SU-DHL-6 (cell line): ENCODE measurements at regions not wholly inside any gene's neighbourhood (a gene's known extent, or its start where the extent isn't known, plus 50 kb on each side); places are given as distances from the start of the nearest gene placed in this dataset.

Experiments used
- H2AFZ ChIP-seq: fragments of 200-600 bp; sonication (generic); 2 replicates; pipeline ENCODE4 v1.6.1; 2014; ENCODE audit warnings: low read depth, mild to moderate bottlenecking, moderate library complexity, mixed read lengths, antibody characterized with exemption, low read length; ENCODE audit not compliant: severe bottlenecking
- H3F3A ChIP-seq: fragments of 200-600 bp; shearing (Covaris generic); 2 replicates; pipeline ENCODE4 v1.6.0; 2016; ENCODE audit warnings: antibody characterized with exemption, mild to moderate bottlenecking; ENCODE audit not compliant: insufficient read depth
- H3K27ac ChIP-seq: fragments of 200-600 bp; sonication (generic); 2 replicates; pipeline ENCODE4 v1.5.1; 2016; ENCODE audit warnings: low read depth, mild to moderate bottlenecking, low read length, moderate library complexity, mixed read lengths
- H3K27me3 ChIP-seq: fragments of 200-600 bp; sonication (generic), shearing (Covaris generic); 2 replicates; pipeline ENCODE4 v1.6.0; 2014; ENCODE audit warnings: mild to moderate bottlenecking, low read length
- H3K36me3 ChIP-seq: fragments of 200-600 bp; sonication (generic); 2 replicates; pipeline ENCODE4 v1.6.1; 2014; ENCODE audit warnings: mild to moderate bottlenecking, low read length, mixed read lengths
- H3K4me2 ChIP-seq: fragments of 300-600, 200-600 bp; shearing (Covaris generic), sonication (generic); 2 replicates; pipeline ENCODE4 v1.6.0; 2014; ENCODE audit warnings: low read length, low read depth, mild to moderate bottlenecking; ENCODE audit not compliant: poor library complexity, severe bottlenecking
- H3K4me3 ChIP-seq: fragments of 200-600 bp; sonication (generic); 2 replicates; pipeline ENCODE4 v1.5.1; 2014; ENCODE audit warnings: antibody characterized with exemption, low read length, mild to moderate bottlenecking, mixed read lengths; ENCODE audit not compliant: insufficient read depth, poor library complexity, severe bottlenecking
- H3K79me2 ChIP-seq: fragments of 200-600 bp; sonication (generic); 2 replicates; pipeline ENCODE4 v1.6.1; 2014; ENCODE audit warnings: mild to moderate bottlenecking, low read length, moderate library complexity; ENCODE audit not compliant: insufficient read depth
- H3K9ac ChIP-seq: fragments of 200-600 bp; sonication (generic); 2 replicates; pipeline ENCODE4 v1.7.0; 2014; ENCODE audit warnings: mild to moderate bottlenecking, low read length
- H3K9me2 ChIP-seq: fragments of 200-600 bp; sonication (generic); replicated peaks from 2 replicates; pipeline ENCODE4 v1.6.1; 2014; ENCODE audit warnings: low read length; ENCODE audit not compliant: insufficient read depth
- H3K9me3 ChIP-seq: fragments of 200-600 bp; sonication (generic); 2 replicates; pipeline ENCODE4 v1.6.1; 2014; ENCODE audit warnings: low read length, mixed read lengths; ENCODE audit not compliant: insufficient read depth
- H4K20me1 ChIP-seq: fragments of 200-600 bp; sonication (generic); 2 replicates; pipeline ENCODE4 v1.6.1; 2014; ENCODE audit warnings: low read depth, mild to moderate bottlenecking, antibody characterized with exemption, low read length, moderate library complexity, mixed read lengths
- EZH2phosphoT487 ChIP-seq: fragments of 200-600 bp; sonication (generic), shearing (Covaris generic); conservative IDR thresholded peaks from 2 replicates; pipeline ENCODE4 v1.6.1; 2018; ENCODE audit warnings: mild to moderate bottlenecking, antibody characterized with exemption, low read length, moderate library complexity, mixed read lengths
- TF ChIP-seq, protein P1 (sequence below): fragments of 200-600 bp; sonication (generic); IDR thresholded peaks from one replicate; pipeline ENCODE4 v1.5.1; 2017; ENCODE audit warnings: antibody characterized with exemption, mild to moderate bottlenecking, low read length, moderate library complexity; ENCODE audit not compliant: insufficient read depth, poor library complexity, severe bottlenecking

- Histone ChIP-seq H3K79me2 (no peaks in the 10 kb centered on the region), H4K20me1 (no peaks in the 10 kb centered on the region), H3K36me3 (no peaks in the 10 kb centered on the region), H2AFZ (no peak overlapping the region), H3K4me2 (no peak overlapping the region), H3K9me2 (no peaks in the 10 kb centered on the region), H3F3A (no peaks in the 10 kb centered on the region), H3K4me3 (no peak overlapping the region), H3K9me3 (no peaks in the 10 kb centered on the region), H3K27me3 (no peaks in the 10 kb centered on the region), H3K9ac (no peak overlapping the region), H3K27ac (no peak overlapping the region)
- TF ChIP-seq, protein P1, sequence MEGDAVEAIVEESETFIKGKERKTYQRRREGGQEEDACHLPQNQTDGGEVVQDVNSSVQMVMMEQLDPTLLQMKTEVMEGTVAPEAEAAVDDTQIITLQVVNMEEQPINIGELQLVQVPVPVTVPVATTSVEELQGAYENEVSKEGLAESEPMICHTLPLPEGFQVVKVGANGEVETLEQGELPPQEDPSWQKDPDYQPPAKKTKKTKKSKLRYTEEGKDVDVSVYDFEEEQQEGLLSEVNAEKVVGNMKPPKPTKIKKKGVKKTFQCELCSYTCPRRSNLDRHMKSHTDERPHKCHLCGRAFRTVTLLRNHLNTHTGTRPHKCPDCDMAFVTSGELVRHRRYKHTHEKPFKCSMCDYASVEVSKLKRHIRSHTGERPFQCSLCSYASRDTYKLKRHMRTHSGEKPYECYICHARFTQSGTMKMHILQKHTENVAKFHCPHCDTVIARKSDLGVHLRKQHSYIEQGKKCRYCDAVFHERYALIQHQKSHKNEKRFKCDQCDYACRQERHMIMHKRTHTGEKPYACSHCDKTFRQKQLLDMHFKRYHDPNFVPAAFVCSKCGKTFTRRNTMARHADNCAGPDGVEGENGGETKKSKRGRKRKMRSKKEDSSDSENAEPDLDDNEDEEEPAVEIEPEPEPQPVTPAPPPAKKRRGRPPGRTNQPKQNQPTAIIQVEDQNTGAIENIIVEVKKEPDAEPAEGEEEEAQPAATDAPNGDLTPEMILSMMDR: no peak
Measured at GRCh38 chr4:123568936-123569335, 172.3 kb downstream of the SPRY1 start.

GRCh38 chr4:123569541-123569940 is 172.9 kb downstream of the SPRY1 start:
- Histone ChIP-seq H3K27me3 (no peaks in the 10 kb centered on the region), H3K4me3 (no peak overlapping the region), H3K36me3 (no peaks in the 10 kb centered on the region)

GRCh38 chr4:123573866-123574508 is 177.4 kb downstream of the SPRY1 start:
- no peaks in the 10 kb centered on the region for H3F3A ChIP-seq
- no peaks in the 10 kb centered on the region for H3K9me3 ChIP-seq
- H4K20me1 ChIP-seq: no peaks in the 10 kb centered on the region
- H3K4me2 ChIP-seq: no peak overlapping the region
- no peaks in the 10 kb centered on the region for H3K27me3 ChIP-seq
- no peaks in the 10 kb centered on the region for H3K79me2 ChIP-seq
- no peaks in the 10 kb centered on the region for H3K9me2 ChIP-seq
- H3K36me3 ChIP-seq: no peaks in the 10 kb centered on the region
- H2AFZ ChIP-seq: no peak overlapping the region
- no peak overlapping the region for H3K4me3 ChIP-seq
- TF ChIP-seq, protein P1: no peak
- TF ChIP-seq EZH2phosphoT487: no peak
- no peak overlapping the region for H3K27ac ChIP-seq
- H3K9ac ChIP-seq: no peak overlapping the region

More at GRCh38 chr4:123569541-123569940, 172.9 kb downstream of the SPRY1 start:
- Histone ChIP-seq H3K9me3 (no peaks in the 10 kb centered on the region), H3K27ac (no peak overlapping the region), H2AFZ (no peak overlapping the region), H3F3A (no peaks in the 10 kb centered on the region), H3K9ac (no peak overlapping the region), H4K20me1 (no peaks in the 10 kb centered on the region), H3K4me2 (no peak overlapping the region), H3K79me2 (no peaks in the 10 kb centered on the region), H3K9me2 (no peaks in the 10 kb centered on the region)
- TF ChIP-seq, protein P1: no peak
- TF ChIP-seq EZH2phosphoT487: no peak
